Adrenal gland (tissue), 5 donors: ENCODE measurements at regions not wholly inside any gene's neighbourhood (a gene's known extent, or its start where the extent isn't known, plus 50 kb on each side); places are given as distances from the start of the nearest gene placed in this dataset.

Experiments used
- POLR2A ChIP-seq, 2 donors: fragments of 450-650 bp; IDR thresholded peaks; one replicate each; pipeline ENCODE4 v1.6.1; 2017; ENCODE audit warnings: antibody characterized with exemption in 2 of 2, mild to moderate bottlenecking in 2 of 2, moderate library complexity in 1 of 2
- TF ChIP-seq, protein P1 (sequence below), 6 experiments: fragments of 450-650 bp in 4 of 6; fragments of 200-600 bp in 2 of 6; sonication (generic) in 1 of 6; IDR thresholded peaks; 1 replicate in 5 of 6; 2 replicates in 1 of 6; pipeline versions ENCODE4 v1.5.1 to v1.8.0; 2016 to 2021; ENCODE audit warnings: antibody characterized with exemption in 6 of 6, mild to moderate bottlenecking in 2 of 6, moderate library complexity in 1 of 6
- donor health status: DM: no; HTN: no; CAD: no.

DNA sequence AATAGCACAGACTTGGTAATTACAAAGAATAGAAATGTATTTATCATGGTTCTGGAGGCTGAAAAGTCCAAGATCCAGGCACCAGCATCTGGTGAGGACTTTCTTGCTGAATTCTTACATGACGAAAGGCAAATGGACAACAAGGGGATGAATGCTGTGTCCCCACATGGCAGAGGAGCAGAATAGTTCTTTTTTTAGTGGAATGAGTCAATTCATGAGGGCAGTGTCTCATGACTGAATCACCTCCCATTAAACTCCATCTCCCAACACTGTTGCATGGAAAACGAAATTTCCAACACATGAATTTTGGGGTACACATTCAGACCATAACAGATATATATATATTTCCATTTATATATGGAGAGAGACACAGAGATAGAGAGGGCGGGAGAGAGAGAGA, 628.3 kb downstream of the TRIML1 start:
- TF ChIP-seq, protein P1, sequence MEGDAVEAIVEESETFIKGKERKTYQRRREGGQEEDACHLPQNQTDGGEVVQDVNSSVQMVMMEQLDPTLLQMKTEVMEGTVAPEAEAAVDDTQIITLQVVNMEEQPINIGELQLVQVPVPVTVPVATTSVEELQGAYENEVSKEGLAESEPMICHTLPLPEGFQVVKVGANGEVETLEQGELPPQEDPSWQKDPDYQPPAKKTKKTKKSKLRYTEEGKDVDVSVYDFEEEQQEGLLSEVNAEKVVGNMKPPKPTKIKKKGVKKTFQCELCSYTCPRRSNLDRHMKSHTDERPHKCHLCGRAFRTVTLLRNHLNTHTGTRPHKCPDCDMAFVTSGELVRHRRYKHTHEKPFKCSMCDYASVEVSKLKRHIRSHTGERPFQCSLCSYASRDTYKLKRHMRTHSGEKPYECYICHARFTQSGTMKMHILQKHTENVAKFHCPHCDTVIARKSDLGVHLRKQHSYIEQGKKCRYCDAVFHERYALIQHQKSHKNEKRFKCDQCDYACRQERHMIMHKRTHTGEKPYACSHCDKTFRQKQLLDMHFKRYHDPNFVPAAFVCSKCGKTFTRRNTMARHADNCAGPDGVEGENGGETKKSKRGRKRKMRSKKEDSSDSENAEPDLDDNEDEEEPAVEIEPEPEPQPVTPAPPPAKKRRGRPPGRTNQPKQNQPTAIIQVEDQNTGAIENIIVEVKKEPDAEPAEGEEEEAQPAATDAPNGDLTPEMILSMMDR (IDR thresholded peaks at IDR 0.05), result no peak
- no peak for TF ChIP-seq POLR2A (IDR thresholded peaks at IDR 0.05)
